PFSK-1 (cell line): ENCODE measurements at regions not wholly inside any gene's neighbourhood (a gene's known extent, or its start where the extent isn't known, plus 50 kb on each side); places are given as distances from the start of the nearest gene placed in this dataset.

Experiments
- POLR2AphosphoS5 ChIP-seq: IDR thresholded peaks from 2 replicates; pipeline ENCODE4 v1.6.1; 2012; ENCODE audit warnings: low read depth, mild to moderate bottlenecking, control low read depth, low read length, moderate library complexity
- SIN3A ChIP-seq: IDR thresholded peaks from 2 replicates; pipeline ENCODE4 v1.6.1; 2012; ENCODE audit warnings: mild to moderate bottlenecking, low read length, moderate library complexity, borderline replicate concordance; ENCODE audit not compliant: insufficient read depth
- TF ChIP-seq, protein P1 (sequence below), 2 experiments: IDR thresholded peaks; 2 replicates each; pipeline versions ENCODE4 v1.6.1 to v1.8.0; 2011 to 2012; ENCODE audit warnings: low read depth in 2 of 2, low read length in 2 of 2, control low read depth in 1 of 2, inconsistent platforms in 1 of 2, mild to moderate bottlenecking in 1 of 2, moderate library complexity in 1 of 2; ENCODE audit not compliant: insufficient read depth in 1 of 2

DNA sequence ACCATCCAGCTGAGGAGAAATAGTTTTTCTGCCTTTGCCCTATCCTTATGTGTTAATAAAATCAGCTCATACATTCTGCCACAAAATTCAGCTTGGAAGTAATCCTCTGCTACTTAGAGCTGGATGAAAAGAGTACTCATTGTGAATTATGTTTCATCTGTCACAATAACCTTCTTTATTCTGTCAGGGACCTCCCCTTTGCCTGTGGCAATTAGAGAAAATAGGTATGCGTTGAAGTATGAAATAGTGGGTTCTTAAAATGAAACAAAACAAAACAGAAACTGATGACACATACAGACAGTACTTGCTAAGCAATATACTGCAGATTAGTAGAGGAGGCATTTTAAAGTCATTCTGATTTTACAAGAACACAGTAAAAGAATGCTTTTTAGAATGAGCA is 578.5 kb downstream of the USP25 start:
- TF ChIP-seq POLR2AphosphoS5 = no peak
- no peak for TF ChIP-seq SIN3A
- TF ChIP-seq, protein P1, sequence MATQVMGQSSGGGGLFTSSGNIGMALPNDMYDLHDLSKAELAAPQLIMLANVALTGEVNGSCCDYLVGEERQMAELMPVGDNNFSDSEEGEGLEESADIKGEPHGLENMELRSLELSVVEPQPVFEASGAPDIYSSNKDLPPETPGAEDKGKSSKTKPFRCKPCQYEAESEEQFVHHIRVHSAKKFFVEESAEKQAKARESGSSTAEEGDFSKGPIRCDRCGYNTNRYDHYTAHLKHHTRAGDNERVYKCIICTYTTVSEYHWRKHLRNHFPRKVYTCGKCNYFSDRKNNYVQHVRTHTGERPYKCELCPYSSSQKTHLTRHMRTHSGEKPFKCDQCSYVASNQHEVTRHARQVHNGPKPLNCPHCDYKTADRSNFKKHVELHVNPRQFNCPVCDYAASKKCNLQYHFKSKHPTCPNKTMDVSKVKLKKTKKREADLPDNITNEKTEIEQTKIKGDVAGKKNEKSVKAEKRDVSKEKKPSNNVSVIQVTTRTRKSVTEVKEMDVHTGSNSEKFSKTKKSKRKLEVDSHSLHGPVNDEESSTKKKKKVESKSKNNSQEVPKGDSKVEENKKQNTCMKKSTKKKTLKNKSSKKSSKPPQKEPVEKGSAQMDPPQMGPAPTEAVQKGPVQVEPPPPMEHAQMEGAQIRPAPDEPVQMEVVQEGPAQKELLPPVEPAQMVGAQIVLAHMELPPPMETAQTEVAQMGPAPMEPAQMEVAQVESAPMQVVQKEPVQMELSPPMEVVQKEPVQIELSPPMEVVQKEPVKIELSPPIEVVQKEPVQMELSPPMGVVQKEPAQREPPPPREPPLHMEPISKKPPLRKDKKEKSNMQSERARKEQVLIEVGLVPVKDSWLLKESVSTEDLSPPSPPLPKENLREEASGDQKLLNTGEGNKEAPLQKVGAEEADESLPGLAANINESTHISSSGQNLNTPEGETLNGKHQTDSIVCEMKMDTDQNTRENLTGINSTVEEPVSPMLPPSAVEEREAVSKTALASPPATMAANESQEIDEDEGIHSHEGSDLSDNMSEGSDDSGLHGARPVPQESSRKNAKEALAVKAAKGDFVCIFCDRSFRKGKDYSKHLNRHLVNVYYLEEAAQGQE (IDR thresholded peaks at IDR 0.05; ENCODE audit: insufficient read depth in 1 of 2, low read depth in 2 of 2, low read length in 2 of 2) = no peak
